ENCODE measurements at regions not wholly inside any gene's neighbourhood (a gene's known extent, or its start where the extent isn't known, plus 50 kb on each side); places are given as distances from the start of the nearest gene placed in this dataset.

- no peak for TF ChIP-seq SUZ12 (IDR thresholded peaks at IDR 0.05; ENCODE audit: extremely low read depth, insufficient read depth, insufficient read length)
- TF ChIP-seq YY1 (IDR thresholded peaks at IDR 0.05; ENCODE audit: insufficient read depth, insufficient read length): no peak
Measured at GRCh38 chr1:23625459-23625858, 66.1 kb upstream of the RPL11 start.
